ENCODE measurements at regions not wholly inside any gene's neighbourhood (a gene's known extent, or its start where the extent isn't known, plus 50 kb on each side); places are given as distances from the start of the nearest gene placed in this dataset.

DNA sequence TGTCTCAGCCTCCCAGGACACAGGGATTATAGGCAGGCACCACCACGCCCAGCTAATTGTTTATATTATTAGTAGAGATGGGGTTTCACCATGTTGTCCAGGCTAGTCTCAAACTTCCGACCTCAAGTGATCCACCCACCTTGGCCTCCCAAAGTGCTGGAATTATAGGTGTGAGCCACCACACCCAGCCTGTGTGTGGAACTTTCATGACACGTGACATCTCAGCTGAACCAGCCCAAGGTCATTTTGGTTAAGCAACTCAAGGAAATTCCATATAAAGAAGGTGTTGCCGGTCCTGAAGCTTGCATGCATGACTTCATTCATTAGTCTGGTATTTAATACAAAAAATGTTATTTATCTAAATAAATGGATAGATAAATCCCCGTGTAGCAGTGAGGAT is 145.5 kb downstream of the AXIN2 start:
- no peak for TF ChIP-seq SUZ12 (IDR thresholded peaks at IDR 0.05; ENCODE audit: extremely low read depth, insufficient read depth, insufficient read length)
- no peak for TF ChIP-seq ZNF274 (IDR thresholded peaks at IDR 0.05; ENCODE audit: low read depth, low read length)
- no peak for TF ChIP-seq YY1 (IDR thresholded peaks at IDR 0.05; ENCODE audit: insufficient read depth, insufficient read length)
